BJ (cell line): ENCODE measurements at regions not wholly inside any gene's neighbourhood (a gene's known extent, or its start where the extent isn't known, plus 50 kb on each side); places are given as distances from the start of the nearest gene placed in this dataset.

Source experiments
- CTCF ChIA-PET: fragments of 350-600 bp; formaldehyde crosslinking; extraction: SDS; loops from one replicate; lab custom pipeline; 2021; ENCODE audit warnings: antibody characterized with exemption, inconsistent platforms; lab: Yijun Ruan, JAX
- POLR2A ChIA-PET: fragments of 300-600 bp; sonication (Branson Sonifier 250); formaldehyde crosslinking; extraction: SDS; loops from one replicate; lab custom pipeline; 2021; ENCODE audit warnings: antibody characterized with exemption; lab: Charles Lee
- DNase-seq: peaks from one replicate; pipeline ENCODE4 v3.0.0-alpha.2; 2011; ENCODE audit warnings: low read depth
- H3K27me3 ChIP-seq: 2 replicates; pipeline ENCODE4 v1.6.0; 2011; ENCODE audit warnings: low read length; ENCODE audit not compliant: control insufficient read depth, insufficient read depth
- H3K36me3 ChIP-seq: 2 replicates; pipeline ENCODE4 v1.5.1; 2011; ENCODE audit warnings: low read length; ENCODE audit not compliant: control insufficient read depth, insufficient read depth
- H3K4me3 ChIP-seq: 2 replicates; pipeline ENCODE4 v1.5.1; 2011; ENCODE audit warnings: low read depth, mild to moderate bottlenecking, control low read depth, low read length
- TF ChIP-seq, protein P1 (sequence below): IDR thresholded peaks from 2 replicates; pipeline ENCODE4 v1.5.1; 2011; ENCODE audit warnings: low read depth, mild to moderate bottlenecking, control low read depth, inconsistent platforms, low read length, moderate library complexity; ENCODE audit not compliant: insufficient read depth

DNA sequence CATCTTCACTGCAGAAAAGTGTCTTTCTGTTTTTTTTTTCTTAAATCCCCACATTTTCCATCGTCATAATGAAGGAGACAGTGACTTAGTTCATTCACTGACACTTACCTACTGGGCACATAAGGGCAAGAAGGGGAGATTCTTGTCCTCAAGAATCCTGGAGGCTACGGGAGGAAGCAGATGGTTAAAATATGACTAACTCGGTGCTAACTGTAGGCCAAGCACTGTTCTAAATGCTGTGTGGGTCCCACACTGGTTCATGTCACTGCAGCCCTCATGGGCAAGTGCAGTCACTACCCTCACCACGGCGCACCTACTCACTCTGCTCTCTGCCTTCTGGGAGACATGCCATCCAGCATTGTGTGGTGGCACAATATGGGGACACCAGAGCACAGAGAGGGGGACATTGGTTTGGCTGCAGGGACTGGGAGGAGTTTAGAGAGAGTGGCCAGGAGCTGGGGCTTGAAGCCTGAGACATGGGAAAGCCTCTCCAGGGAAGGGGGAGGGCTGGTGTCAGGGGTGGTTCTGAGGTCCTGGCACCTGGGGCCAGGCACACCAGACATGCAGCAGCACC lies 305.2 kb downstream of the MYCN start:
- ChIA-PET POLR2A (no interaction called here), CTCF (no interaction called here)
- Histone ChIP-seq H3K4me3 (no peak overlapping the region), H3K36me3 (no peaks in the 10 kb centered on the region), H3K27me3 (no peaks in the 10 kb centered on the region)
- DNase-seq: no peak
- TF ChIP-seq, protein P1, sequence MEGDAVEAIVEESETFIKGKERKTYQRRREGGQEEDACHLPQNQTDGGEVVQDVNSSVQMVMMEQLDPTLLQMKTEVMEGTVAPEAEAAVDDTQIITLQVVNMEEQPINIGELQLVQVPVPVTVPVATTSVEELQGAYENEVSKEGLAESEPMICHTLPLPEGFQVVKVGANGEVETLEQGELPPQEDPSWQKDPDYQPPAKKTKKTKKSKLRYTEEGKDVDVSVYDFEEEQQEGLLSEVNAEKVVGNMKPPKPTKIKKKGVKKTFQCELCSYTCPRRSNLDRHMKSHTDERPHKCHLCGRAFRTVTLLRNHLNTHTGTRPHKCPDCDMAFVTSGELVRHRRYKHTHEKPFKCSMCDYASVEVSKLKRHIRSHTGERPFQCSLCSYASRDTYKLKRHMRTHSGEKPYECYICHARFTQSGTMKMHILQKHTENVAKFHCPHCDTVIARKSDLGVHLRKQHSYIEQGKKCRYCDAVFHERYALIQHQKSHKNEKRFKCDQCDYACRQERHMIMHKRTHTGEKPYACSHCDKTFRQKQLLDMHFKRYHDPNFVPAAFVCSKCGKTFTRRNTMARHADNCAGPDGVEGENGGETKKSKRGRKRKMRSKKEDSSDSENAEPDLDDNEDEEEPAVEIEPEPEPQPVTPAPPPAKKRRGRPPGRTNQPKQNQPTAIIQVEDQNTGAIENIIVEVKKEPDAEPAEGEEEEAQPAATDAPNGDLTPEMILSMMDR: no peak

DNA sequence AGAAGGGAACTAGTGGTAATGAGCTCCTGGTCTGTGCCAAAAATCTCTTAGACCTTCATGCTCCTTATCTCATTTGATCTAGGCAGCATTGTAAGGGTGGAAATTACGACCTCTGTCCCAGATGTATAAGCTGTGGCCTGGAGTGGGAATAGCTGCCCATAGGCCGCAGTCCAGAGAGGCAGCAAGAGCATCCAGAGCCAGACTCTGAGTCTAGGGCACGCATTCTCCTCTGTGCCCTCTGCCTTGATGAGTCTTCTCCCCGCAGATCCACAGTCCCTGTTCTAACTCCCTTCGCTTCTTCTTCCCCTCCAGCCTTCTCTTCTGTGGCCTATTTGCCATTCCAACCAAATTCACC lies 304.6 kb downstream of the MYCN start:
- Histone ChIP-seq H3K27me3 (no peaks in the 10 kb centered on the region), H3K4me3 (no peak overlapping the region), H3K36me3 (no peaks in the 10 kb centered on the region)
- TF ChIP-seq, protein P1: no peak
- no peak for DNase-seq
- CTCF ChIA-PET: no interaction called here
- POLR2A ChIA-PET: no interaction called here

- TF ChIP-seq, protein P1: no peak
- POLR2A ChIA-PET: no interaction called here
- H3K27me3 ChIP-seq: no peaks in the 10 kb centered on the region
- H3K4me3 ChIP-seq: no peak overlapping the region
- no peaks in the 10 kb centered on the region for H3K36me3 ChIP-seq
- DNase-seq: no peak
- CTCF ChIA-PET: no interaction called here
These were observed 304.0 kb downstream of the MYCN start for GRCh38 chr2:16244153-16244965.

DNA sequence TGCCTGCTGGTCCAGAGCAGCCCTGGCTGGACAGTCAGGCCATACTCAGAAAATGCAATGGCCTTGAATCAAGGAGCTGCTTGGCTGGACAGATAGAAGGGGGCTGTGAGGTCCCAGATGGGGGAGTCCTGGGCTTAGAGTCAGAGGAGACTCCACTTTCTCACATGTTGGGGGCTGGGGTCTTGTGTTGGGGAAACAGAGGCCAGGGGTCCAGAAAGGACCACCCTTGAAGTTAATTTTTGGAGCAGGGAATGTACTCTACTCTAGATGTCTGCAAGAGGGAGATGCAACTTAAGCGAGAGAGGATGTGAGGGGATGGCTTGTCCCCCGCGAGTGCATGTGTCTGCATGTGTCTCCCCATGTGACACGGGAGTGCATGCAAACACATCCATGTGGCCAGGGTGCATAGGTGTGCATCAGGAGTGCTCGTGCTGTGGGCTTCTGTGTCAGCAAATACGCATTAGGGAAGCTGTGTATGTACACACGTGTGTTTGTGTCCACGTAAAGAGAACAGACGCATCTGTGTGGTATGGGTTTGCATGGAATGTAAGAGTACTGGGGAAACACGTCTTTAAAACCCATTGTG lies 303.2 kb downstream of the MYCN start:
- no peaks in the 10 kb centered on the region for H3K27me3 ChIP-seq
- TF ChIP-seq, protein P1: no peak
- no peak for DNase-seq
- POLR2A ChIA-PET: no interaction called here
- H3K4me3 ChIP-seq: no peak overlapping the region
- H3K36me3 ChIP-seq: no peaks in the 10 kb centered on the region
- CTCF ChIA-PET: no interaction called here

- ChIA-PET CTCF (no interaction called here), POLR2A (no interaction called here)
- TF ChIP-seq, protein P1: no peak
- no peaks in the 10 kb centered on the region for H3K27me3 ChIP-seq
- H3K36me3 ChIP-seq: no peaks in the 10 kb centered on the region
- no peak for DNase-seq
- no peak overlapping the region for H3K4me3 ChIP-seq
These were observed 302.6 kb downstream of the MYCN start for GRCh38 chr2:16242906-16243305.
